B cell (primary cell): ENCODE measurements at regions not wholly inside any gene's neighbourhood (a gene's known extent, or its start where the extent isn't known, plus 50 kb on each side); places are given as distances from the start of the nearest gene placed in this dataset.

Source experiments
- ATAC-seq: fragments of 200-7000 bp; cut with Tn5 transposase; one replicate; pipeline ENCODE4 v1.10.0; 2021; ENCODE audit warnings: low read depth, mild to moderate bottlenecking, moderate number of reproducible peaks, moderate library complexity
- CTCF ChIA-PET: fragments of 350-600 bp; sonication (Branson Sonifier 250); formaldehyde crosslinking; loops from one replicate; lab custom pipeline; 2021; ENCODE audit warnings: antibody characterized with exemption, inconsistent platforms; lab: Charles Lee
- POLR2A ChIA-PET: fragments of 350-600 bp; sonication (Branson Sonifier 250); formaldehyde crosslinking; loops from one replicate; lab custom pipeline; 2021; ENCODE audit warnings: antibody characterized with exemption; lab: Charles Lee
- DNase-seq: peaks from one replicate; pipeline ENCODE4 v3.0.0; 2013
- H2AFZ ChIP-seq: 2 replicates; pipeline ENCODE4 v1.6.1; 2012; ENCODE audit warnings: mild to moderate bottlenecking, low read depth, low read length; ENCODE audit not compliant: insufficient read depth, poor library complexity, severe bottlenecking
- H3K27ac ChIP-seq, 2 donors: 1 replicate in 1 of 2; 2 replicates in 1 of 2; pipeline ENCODE4 v1.5.1; 2012 to 2013; ENCODE audit warnings: low read length in 2 of 2, mild to moderate bottlenecking in 2 of 2, moderate library complexity in 1 of 2
- H3K27me3 ChIP-seq, 4 experiments: fragments of 200-600 bp in 1 of 4; sonication (generic) in 1 of 4; replicated peaks in 1 of 4; 1 replicate in 2 of 4; 2 replicates in 2 of 4; pipeline versions ENCODE4 v1.6.1 to v1.7.0; 2013 to 2016; ENCODE audit warnings: low read length in 3 of 4, mild to moderate bottlenecking in 2 of 4, mixed read lengths in 1 of 4, moderate library complexity in 1 of 4; ENCODE audit not compliant: insufficient read depth in 4 of 4, control insufficient read depth in 3 of 4; ENCODE audit errors: control extremely low read depth in 1 of 4
- H3K36me3 ChIP-seq, 2 experiments: replicated peaks in 1 of 2; 1 replicate in 1 of 2; 2 replicates in 1 of 2; pipeline versions ENCODE4 v1.6.1 to v1.7.1; 2013; ENCODE audit warnings: low read length in 1 of 2; ENCODE audit not compliant: insufficient read depth in 2 of 2, control insufficient read depth in 1 of 2; ENCODE audit errors: control extremely low read depth in 1 of 2, extremely low read depth in 1 of 2
- H3K4me1 ChIP-seq, 2 donors: fragments of 200-600 bp in 1 of 2; sonication (generic) in 1 of 2; 1 replicate in 1 of 2; 2 replicates in 1 of 2; pipeline versions ENCODE4 v1.5.1 to v1.6.1; 2013 to 2017; ENCODE audit warnings: low read length in 2 of 2; ENCODE audit not compliant: control insufficient read depth in 2 of 2, insufficient read depth in 2 of 2
- H3K4me2 ChIP-seq: replicated peaks from 2 replicates; pipeline ENCODE3; 2012; ENCODE audit warnings: mild to moderate bottlenecking, low read depth, low read length; ENCODE audit not compliant: poor library complexity, severe bottlenecking
- H3K4me3 ChIP-seq, 5 experiments: fragments of 200-600 bp in 1 of 5; sonication (generic) in 1 of 5; 1 replicate in 3 of 5; 2 replicates in 2 of 5; pipeline versions ENCODE4 v1.5.1 to v1.7.0; 2011 to 2016; ENCODE audit warnings: low read length in 4 of 5, mild to moderate bottlenecking in 4 of 5, low read depth in 2 of 5, control low read depth in 1 of 5, moderate library complexity in 1 of 5; ENCODE audit not compliant: insufficient read depth in 1 of 5; ENCODE audit errors: control extremely low read depth in 1 of 5, extremely low read depth in 1 of 5
- H3K79me2 ChIP-seq: fragments of 200-600 bp; sonication (generic); one replicate; pipeline ENCODE4 v1.6.0; 2016; ENCODE audit warnings: low read length; ENCODE audit not compliant: control insufficient read depth, insufficient read depth
- H3K9ac ChIP-seq: fragments of 200-600 bp; sonication (generic); 2 replicates; pipeline ENCODE4 v1.6.1; 2017; ENCODE audit warnings: mild to moderate bottlenecking, low read length, moderate library complexity
- H3K9me3 ChIP-seq, 3 donors: one replicate each; pipeline versions ENCODE4 v1.6.1 to v1.7.1; 2013; ENCODE audit warnings: low read length in 2 of 3; ENCODE audit not compliant: control insufficient read depth in 2 of 3, insufficient read depth in 1 of 3; ENCODE audit errors: control extremely low read depth in 1 of 3
- H4K20me1 ChIP-seq: 2 replicates; pipeline ENCODE4 v1.6.0; 2012; ENCODE audit warnings: mild to moderate bottlenecking, low read length; ENCODE audit not compliant: insufficient read depth, control insufficient read depth, poor library complexity, severe bottlenecking
- H3K27ac Mint-ChIP-seq: one replicate; pipeline ENCODE4 v1.8.0; 2021; ENCODE audit warnings: mixed read lengths
- H3K27me3 Mint-ChIP-seq: one replicate; pipeline ENCODE4 v1.8.0; 2021; ENCODE audit warnings: mixed read lengths
- H3K4me1 Mint-ChIP-seq: one replicate; pipeline ENCODE4 v1.8.0; 2021; ENCODE audit warnings: mixed read lengths
- H3K4me3 Mint-ChIP-seq: one replicate; pipeline ENCODE4 v1.8.0; 2021; ENCODE audit warnings: mixed read lengths
- H3K9me3 Mint-ChIP-seq: one replicate; pipeline ENCODE4 v1.8.0; 2022; ENCODE audit warnings: mixed read lengths; ENCODE audit not compliant: insufficient read depth
- EZH2 ChIP-seq: IDR thresholded peaks from 2 replicates; pipeline ENCODE4 v1.6.1; 2012; ENCODE audit warnings: borderline replicate concordance, low read depth, mild to moderate bottlenecking, moderate library complexity, low read length; ENCODE audit not compliant: insufficient read depth, poor library complexity, severe bottlenecking
- WGBS: methylation state at CpG from one replicate; pipeline ENCODE4 v1.1.5; 2013; ENCODE audit warnings: missing lambda C conversion rate; ENCODE audit not compliant: insufficient coverage; 5-methylcytosine and 5-hydroxymethylcytosine counted together
- intact Hi-C: fragments of 100-400 bp; cut with micrococcal nuclease; formaldehyde crosslinking; loops from one replicate; pipeline ENCODE4 v1.10.0; 2022
- TF ChIP-seq, protein P1 (sequence below): fragments of 200-600 bp; IDR thresholded peaks from one replicate; pipeline ENCODE4 v1.8.0; 2022; ENCODE audit warnings: antibody characterized with exemption, mild to moderate bottlenecking

GRCh38 chr11:15854245-15854644 lies 502.1 kb downstream of the SOX6 start:
- no peaks in the 10 kb centered on the region for H3K27me3 ChIP-seq
- Mint-ChIP-seq H3K27ac (no peak overlapping the region), H3K4me1 (no peaks in the 10 kb centered on the region), H3K27me3 (no peaks in the 10 kb centered on the region), H3K9me3 (no peaks in the 10 kb centered on the region), H3K4me3 (no peak overlapping the region)
- H3K27ac ChIP-seq, result no peak overlapping the region
- ChIA-PET CTCF (no interaction called here), POLR2A (no interaction called here)
- no peak overlapping the region for H3K9ac ChIP-seq
- no peak overlapping the region for H3K4me3 ChIP-seq
- H4K20me1 ChIP-seq, result no peaks in the 10 kb centered on the region
- H3K4me2 ChIP-seq, result no peak overlapping the region
- no peak for ATAC-seq
- no peak for DNase-seq
- intact Hi-C loops, result no loop called here
- no peaks in the 10 kb centered on the region for H3K36me3 ChIP-seq
- H3K79me2 ChIP-seq, result no peaks in the 10 kb centered on the region
- H3K4me1 ChIP-seq, result no peaks in the 10 kb centered on the region
- no peak overlapping the region for H2AFZ ChIP-seq
- TF ChIP-seq EZH2, result no peak
- TF ChIP-seq, protein P1, sequence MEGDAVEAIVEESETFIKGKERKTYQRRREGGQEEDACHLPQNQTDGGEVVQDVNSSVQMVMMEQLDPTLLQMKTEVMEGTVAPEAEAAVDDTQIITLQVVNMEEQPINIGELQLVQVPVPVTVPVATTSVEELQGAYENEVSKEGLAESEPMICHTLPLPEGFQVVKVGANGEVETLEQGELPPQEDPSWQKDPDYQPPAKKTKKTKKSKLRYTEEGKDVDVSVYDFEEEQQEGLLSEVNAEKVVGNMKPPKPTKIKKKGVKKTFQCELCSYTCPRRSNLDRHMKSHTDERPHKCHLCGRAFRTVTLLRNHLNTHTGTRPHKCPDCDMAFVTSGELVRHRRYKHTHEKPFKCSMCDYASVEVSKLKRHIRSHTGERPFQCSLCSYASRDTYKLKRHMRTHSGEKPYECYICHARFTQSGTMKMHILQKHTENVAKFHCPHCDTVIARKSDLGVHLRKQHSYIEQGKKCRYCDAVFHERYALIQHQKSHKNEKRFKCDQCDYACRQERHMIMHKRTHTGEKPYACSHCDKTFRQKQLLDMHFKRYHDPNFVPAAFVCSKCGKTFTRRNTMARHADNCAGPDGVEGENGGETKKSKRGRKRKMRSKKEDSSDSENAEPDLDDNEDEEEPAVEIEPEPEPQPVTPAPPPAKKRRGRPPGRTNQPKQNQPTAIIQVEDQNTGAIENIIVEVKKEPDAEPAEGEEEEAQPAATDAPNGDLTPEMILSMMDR, result no peak
- H3K9me3 ChIP-seq, result no peaks in the 10 kb centered on the region

DNA sequence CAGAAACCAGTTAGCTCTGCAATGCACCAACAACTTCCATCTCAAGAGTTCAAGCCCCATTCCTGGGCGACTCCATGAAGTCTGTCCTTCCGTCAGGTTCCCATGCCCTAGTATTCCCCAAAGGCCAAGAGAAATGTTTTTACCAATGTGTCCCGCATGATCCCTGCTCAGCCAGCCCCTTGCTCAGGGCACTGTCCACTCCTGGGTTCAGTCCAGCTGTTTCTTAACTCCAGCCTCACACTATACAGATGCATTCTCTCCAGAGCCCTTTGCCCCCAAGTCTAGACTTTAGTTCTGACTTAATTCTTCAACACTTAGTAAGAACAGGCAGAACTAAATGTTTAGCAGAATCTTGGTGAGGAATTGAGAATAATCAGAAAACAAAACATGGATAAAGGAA lies 497.5 kb downstream of the SOX6 start:
- Histone ChIP-seq H3K36me3 (no peaks in the 10 kb centered on the region), H3K9ac (no peak overlapping the region), H4K20me1 (no peaks in the 10 kb centered on the region), H3K79me2 (no peaks in the 10 kb centered on the region), H2AFZ (no peak overlapping the region), H3K27ac (no peak overlapping the region), H3K9me3 (no peaks in the 10 kb centered on the region), H3K4me3 (no peak overlapping the region), H3K27me3 (no peaks in the 10 kb centered on the region), H3K4me2 (no peak overlapping the region), H3K4me1 (no peaks in the 10 kb centered on the region)
- no peak overlapping the region for H3K27ac Mint-ChIP-seq
- no peak for ATAC-seq
- H3K4me1 Mint-ChIP-seq, result no peaks in the 10 kb centered on the region
- H3K4me3 Mint-ChIP-seq, result no peak overlapping the region
- POLR2A ChIA-PET, result no interaction called here
- CTCF ChIA-PET, result no interaction called here
- WGBS, result 94% methylated on average over 3 of the region's 3 CpGs
- no peak for DNase-seq
- TF ChIP-seq EZH2, result no peak
- TF ChIP-seq, protein P1, result no peak
- H3K9me3 Mint-ChIP-seq, result no peaks in the 10 kb centered on the region
- peaks cover 5% of the 10 kb centered on the region for H3K27me3 Mint-ChIP-seq
- intact Hi-C loops, result no loop called here
